Left ventricle myocardium inferior (tissue), 1 donor: ENCODE measurements at regions not wholly inside any gene's neighbourhood (a gene's known extent, or its start where the extent isn't known, plus 50 kb on each side); places are given as distances from the start of the nearest gene placed in this dataset.

Source experiments
- DNase-seq: peaks from one replicate; pipeline ENCODE4 v3.0.0-alpha.2; 2020
- H3K27ac ChIP-seq: fragments of 200-600 bp; replicated peaks from 2 replicates; pipeline ENCODE4 v1.8.0; 2021
- H3K27me3 ChIP-seq: fragments of 200-600 bp; 2 replicates; pipeline ENCODE4 v1.8.0; 2021; ENCODE audit warnings: low read depth
- H3K36me3 ChIP-seq: fragments of 200-600 bp; 2 replicates; pipeline ENCODE4 v1.8.0; 2021
- H3K4me1 ChIP-seq: fragments of 200-600 bp; 2 replicates; pipeline ENCODE4 v1.8.0; 2021
- H3K4me3 ChIP-seq: fragments of 200-600 bp; 2 replicates; pipeline ENCODE4 v1.8.0; 2021; ENCODE audit warnings: mild to moderate bottlenecking, moderate library complexity
- H3K9me3 ChIP-seq: fragments of 200-600 bp; replicated peaks from 2 replicates; pipeline ENCODE4 v1.8.0; 2021
- CTCF ChIP-seq: fragments of 200-600 bp; IDR thresholded peaks from 2 replicates; pipeline ENCODE4 v1.8.0; 2021; ENCODE audit warnings: antibody characterized with exemption, mild to moderate bottlenecking, borderline replicate concordance
- intact Hi-C: fragments of 100-400 bp; cut with micrococcal nuclease; formaldehyde crosslinking; loops from one replicate; pipeline ENCODE4 v1.11.0; 2022
- donor health status: DM: no; HTN: yes; CAD: no; lungs with severe emphysema.

- intact Hi-C loops, result no loop called here
- no peak overlapping the region for H3K4me3 ChIP-seq
- H3K27ac ChIP-seq, result no peak overlapping the region
- H3K27me3 ChIP-seq, result no peaks in the 10 kb centered on the region
- no peaks in the 10 kb centered on the region for H3K36me3 ChIP-seq
- peaks cover 14% of the 10 kb centered on the region for H3K9me3 ChIP-seq
- no peak for DNase-seq
- no peaks in the 10 kb centered on the region for H3K4me1 ChIP-seq
- no peak for TF ChIP-seq CTCF
Observed at GRCh38 chr12:58765076-58765475, 155.2 kb downstream of the LRIG3 start.

- no peaks in the 10 kb centered on the region for H3K4me1 ChIP-seq
- no peak overlapping the region for H3K4me3 ChIP-seq
- H3K27me3 ChIP-seq, result no peaks in the 10 kb centered on the region
- no peak for DNase-seq
- no peaks in the 10 kb centered on the region for H3K36me3 ChIP-seq
- no peak overlapping the region for H3K27ac ChIP-seq
- TF ChIP-seq CTCF, result no peak
- peaks cover 14% of the 10 kb centered on the region for H3K9me3 ChIP-seq
- intact Hi-C loops, result no loop called here
Observed at GRCh38 chr12:58765653-58766512, 154.4 kb downstream of the LRIG3 start.

- Histone ChIP-seq H3K9me3 (peaks cover 14% of the 10 kb centered on the region), H3K4me3 (no peak overlapping the region), H3K27me3 (no peaks in the 10 kb centered on the region), H3K4me1 (no peaks in the 10 kb centered on the region), H3K27ac (no peak overlapping the region), H3K36me3 (no peaks in the 10 kb centered on the region)
- DNase-seq, result no peak
- intact Hi-C loops, result no loop called here
- TF ChIP-seq CTCF, result no peak
Observed at GRCh38 chr12:58766513-58766870, 153.8 kb downstream of the LRIG3 start.

GRCh38 chr12:58767496-58767895 is 152.8 kb downstream of the LRIG3 start:
- peaks cover 14% of the 10 kb centered on the region for H3K9me3 ChIP-seq
- H3K4me3 ChIP-seq, result no peak overlapping the region
- no peak for DNase-seq
- H3K4me1 ChIP-seq, result no peaks in the 10 kb centered on the region
- H3K36me3 ChIP-seq, result no peaks in the 10 kb centered on the region
- H3K27me3 ChIP-seq, result no peaks in the 10 kb centered on the region
- intact Hi-C loops, result no loop called here
- no peak overlapping the region for H3K27ac ChIP-seq
- no peak for TF ChIP-seq CTCF

- intact Hi-C loops, result no loop called here
- no peak overlapping the region for H3K27ac ChIP-seq
- H3K4me3 ChIP-seq, result no peak overlapping the region
- H3K27me3 ChIP-seq, result no peaks in the 10 kb centered on the region
- peaks cover 19% of the 10 kb centered on the region for H3K4me1 ChIP-seq
- H3K36me3 ChIP-seq, result no peaks in the 10 kb centered on the region
- no peak for TF ChIP-seq CTCF
- peaks cover 5% of the 10 kb centered on the region for H3K9me3 ChIP-seq
- no peak for DNase-seq
Observed at GRCh38 chr12:58773986-58774385, 146.3 kb downstream of the LRIG3 start.
